Gastrocnemius medialis (tissue), 4 donors: ENCODE measurements at regions not wholly inside any gene's neighbourhood (a gene's known extent, or its start where the extent isn't known, plus 50 kb on each side); places are given as distances from the start of the nearest gene placed in this dataset.

Experiments
- ATAC-seq, 2 donors: fragments of 150-250 bp; one replicate each; pipeline ENCODE4 v1.9.1; 2016
- DNase-seq, 2 donors: peaks; one replicate each; pipeline ENCODE4 v3.0.0-alpha.2; 2019
- H3K27ac ChIP-seq, 4 donors: fragments of 200-600 bp; sonication (generic); 1 replicate in 1 of 4; 2 replicates in 3 of 4; pipeline ENCODE4 v1.5.1; 2016 to 2018; ENCODE audit warnings: mild to moderate bottlenecking in 2 of 4, moderate library complexity in 1 of 4
- H3K27me3 ChIP-seq, 3 donors: fragments of 200-600 bp; sonication (generic) in 2 of 3; 1 replicate in 1 of 3; 2 replicates in 2 of 3; pipeline versions ENCODE4 v1.5.1 to v1.6.0; 2016 to 2019; ENCODE audit warnings: mild to moderate bottlenecking in 1 of 3, moderate library complexity in 1 of 3
- H3K36me3 ChIP-seq, 2 donors: fragments of 200-600 bp; sonication (generic) in 1 of 2; one replicate each; pipeline ENCODE4 v1.5.1; 2017 to 2018
- H3K4me1 ChIP-seq, 2 donors: fragments of 200-600 bp; sonication (generic) in 1 of 2; one replicate each; pipeline ENCODE4 v1.5.1; 2016 to 2017; ENCODE audit warnings: mild to moderate bottlenecking in 2 of 2
- H3K4me3 ChIP-seq, 4 donors: fragments of 200-600 bp; sonication (generic) in 3 of 4; 1 replicate in 1 of 4; 2 replicates in 3 of 4; pipeline ENCODE4 v1.5.1; 2016 to 2019; ENCODE audit warnings: mild to moderate bottlenecking in 2 of 4
- H3K9me3 ChIP-seq, 3 donors: fragments of 200-600 bp; sonication (generic) in 2 of 3; 1 replicate in 1 of 3; 2 replicates in 2 of 3; pipeline ENCODE4 v1.5.1; 2016 to 2019
- CTCF ChIP-seq, 5 experiments: fragments of 450-650 bp in 3 of 5; fragments of 200-600 bp in 2 of 5; sonication (generic) in 2 of 5; IDR thresholded peaks in 4 of 5; conservative IDR thresholded peaks in 1 of 5; 1 replicate in 4 of 5; 2 replicates in 1 of 5; pipeline ENCODE4 v1.5.1; 2016 to 2019; ENCODE audit warnings: antibody characterized with exemption in 5 of 5, mild to moderate bottlenecking in 3 of 5, moderate library complexity in 3 of 5
- POLR2A ChIP-seq, 2 donors: fragments of 450-650 bp; IDR thresholded peaks; one replicate each; pipeline ENCODE4 v1.6.1; 2017; ENCODE audit warnings: antibody characterized with exemption in 2 of 2, mild to moderate bottlenecking in 2 of 2, moderate library complexity in 2 of 2
- in situ Hi-C, 4 donors: fragments of 200-750 bp; cut with MboI; loops; one replicate each; pipeline versions ENCODE4 v1.15.0 to v1.8.0; 2017; ENCODE audit warnings: low sequenced_read_pairs in 4 of 4
- intact Hi-C: fragments of 100-400 bp; cut with DNase I; formaldehyde crosslinking; loops from one replicate; pipeline ENCODE4 v1.15.1; 2023; ENCODE audit warnings: low total_unique reads

GRCh38 chr2:164389411-164389810, 231.9 kb downstream of the GRB14 start:
- intact Hi-C loops (no loop called here), in situ Hi-C loops (no loop called here)
- Histone ChIP-seq H3K9me3 (no peaks in the 10 kb centered on the region), H3K36me3 (no peaks in the 10 kb centered on the region), H3K4me3 (no peak overlapping the region), H3K27ac (no peak overlapping the region), H3K27me3 (no peaks in the 10 kb centered on the region), H3K4me1 (no peaks in the 10 kb centered on the region)
- DNase-seq (no peak), ATAC-seq (no peak)
- TF ChIP-seq POLR2A (IDR thresholded peaks at IDR 0.05) (no peak), CTCF (IDR thresholded peaks at IDR 0.05 in 4 of 5, conservative IDR thresholded peaks at IDR 0.05 in 1 of 5) (no peak)

GRCh38 chr2:164388511-164388910, 232.8 kb downstream of the GRB14 start:
- in situ Hi-C loops, result no loop called here

GRCh38 chr2:164386231-164386630, 235.1 kb downstream of the GRB14 start:
- intact Hi-C loops, result no loop called here
- no peaks in the 10 kb centered on the region for H3K27me3 ChIP-seq

More at GRCh38 chr2:164388511-164388910, 232.8 kb downstream of the GRB14 start:
- no peaks in the 10 kb centered on the region for H3K27me3 ChIP-seq
- no peak overlapping the region for H3K27ac ChIP-seq
- no peak overlapping the region for H3K4me3 ChIP-seq
- intact Hi-C loops, result no loop called here
- H3K4me1 ChIP-seq, result no peaks in the 10 kb centered on the region
- no peaks in the 10 kb centered on the region for H3K9me3 ChIP-seq
- DNase-seq (no peak), ATAC-seq (no peak)
- TF ChIP-seq POLR2A (IDR thresholded peaks at IDR 0.05), result no peak
- no peak for TF ChIP-seq CTCF (IDR thresholded peaks at IDR 0.05 in 4 of 5, conservative IDR thresholded peaks at IDR 0.05 in 1 of 5)
- H3K36me3 ChIP-seq, result no peaks in the 10 kb centered on the region

GRCh38 chr2:164384434-164384833, 236.8 kb downstream of the GRB14 start:
- no peak for ATAC-seq
- no peak for DNase-seq
- in situ Hi-C loops (no loop called here), intact Hi-C loops (no loop called here)
- H3K4me1 ChIP-seq, result no peaks in the 10 kb centered on the region
- no peaks in the 10 kb centered on the region for H3K27me3 ChIP-seq
- H3K4me3 ChIP-seq, result no peak overlapping the region
- TF ChIP-seq CTCF (IDR thresholded peaks at IDR 0.05 in 4 of 5, conservative IDR thresholded peaks at IDR 0.05 in 1 of 5) (no peak), POLR2A (IDR thresholded peaks at IDR 0.05) (no peak)
- H3K27ac ChIP-seq, result no peak overlapping the region
- no peaks in the 10 kb centered on the region for H3K9me3 ChIP-seq
- H3K36me3 ChIP-seq, result no peaks in the 10 kb centered on the region

More at GRCh38 chr2:164386231-164386630, 235.1 kb downstream of the GRB14 start:
- H3K36me3 ChIP-seq, result no peaks in the 10 kb centered on the region
- H3K27ac ChIP-seq, result no peak overlapping the region
- H3K9me3 ChIP-seq, result no peaks in the 10 kb centered on the region
- in situ Hi-C loops, result no loop called here
- H3K4me1 ChIP-seq, result no peaks in the 10 kb centered on the region
- TF ChIP-seq CTCF (IDR thresholded peaks at IDR 0.05 in 4 of 5, conservative IDR thresholded peaks at IDR 0.05 in 1 of 5) (no peak), POLR2A (IDR thresholded peaks at IDR 0.05) (no peak)
- ATAC-seq, result no peak
- DNase-seq, result no peak
- no peak overlapping the region for H3K4me3 ChIP-seq

- no peaks in the 10 kb centered on the region for H3K4me1 ChIP-seq
- no peak for TF ChIP-seq CTCF (IDR thresholded peaks at IDR 0.05 in 4 of 5, conservative IDR thresholded peaks at IDR 0.05 in 1 of 5)
- TF ChIP-seq POLR2A (IDR thresholded peaks at IDR 0.05), result no peak
- DNase-seq (no peak), ATAC-seq (no peak)
- intact Hi-C loops, result no loop called here
- no peak overlapping the region for H3K4me3 ChIP-seq
- no peaks in the 10 kb centered on the region for H3K27me3 ChIP-seq
- no peaks in the 10 kb centered on the region for H3K9me3 ChIP-seq
- no peaks in the 10 kb centered on the region for H3K36me3 ChIP-seq
- in situ Hi-C loops, result no loop called here
- H3K27ac ChIP-seq, result no peak overlapping the region
Measured at GRCh38 chr2:164371916-164372315, 249.4 kb downstream of the GRB14 start.
